ENCODE measurements at regions not wholly inside any gene's neighbourhood (a gene's known extent, or its start where the extent isn't known, plus 50 kb on each side); places are given as distances from the start of the nearest gene placed in this dataset.
A peak's percentile ranks its signal among the peaks of the same experiment; 100 is the strongest.

- no peak for DNase-seq (ENCODE audit: low spot score)
Observed at GRCh38 chr14:98370352-98370751, 901.6 kb downstream of the BCL11B start.

DNA sequence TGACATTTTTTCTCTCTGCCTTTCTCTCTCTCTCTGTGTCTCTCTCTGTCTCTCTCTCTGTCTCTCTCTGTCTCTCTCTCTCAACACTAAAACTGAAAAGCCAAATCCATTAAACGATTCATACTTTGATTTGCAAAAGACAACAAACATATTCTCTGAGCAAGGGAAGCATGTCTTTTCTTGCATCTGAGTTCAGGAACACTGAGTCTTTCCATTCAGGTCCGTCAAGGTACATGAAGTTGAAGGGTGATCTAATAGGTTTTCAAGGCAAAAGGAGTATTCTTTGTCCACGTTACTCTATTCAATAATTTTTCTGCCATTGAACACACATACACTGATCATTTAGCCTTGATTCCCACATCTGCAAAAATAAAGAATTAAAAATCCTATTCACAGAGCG lies 900.9 kb downstream of the BCL11B start:
- DNase-seq (ENCODE audit: low spot score) = no peak

DNA sequence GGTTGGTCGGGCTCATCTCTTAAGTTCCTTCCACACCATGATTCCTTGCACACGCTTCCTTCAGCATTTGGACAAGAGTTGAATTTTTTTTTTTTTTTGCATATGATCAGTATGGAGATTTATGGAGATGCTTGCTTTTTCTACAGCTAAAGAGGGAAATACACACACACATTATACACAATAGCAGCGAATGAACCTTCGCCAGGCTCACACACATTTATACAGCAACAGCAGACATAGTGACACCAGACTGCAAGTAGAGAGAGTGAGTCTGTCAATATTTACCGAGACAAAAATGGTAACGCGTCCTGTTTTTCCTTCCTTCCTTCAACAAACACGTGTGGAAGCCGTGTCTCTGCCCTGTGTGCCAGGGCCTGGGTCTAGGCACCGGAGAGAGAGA lies 897.9 kb downstream of the BCL11B start:
- no peak for DNase-seq (ENCODE audit: low spot score)

- DNase-seq (ENCODE audit: low spot score) = no peak
Observed at GRCh38 chr14:98375566-98375965, 896.4 kb downstream of the BCL11B start.

- DNase-seq (ENCODE audit: low spot score) = no peak
Observed at GRCh38 chr14:98379830-98380229, 892.2 kb downstream of the BCL11B start.

DNA sequence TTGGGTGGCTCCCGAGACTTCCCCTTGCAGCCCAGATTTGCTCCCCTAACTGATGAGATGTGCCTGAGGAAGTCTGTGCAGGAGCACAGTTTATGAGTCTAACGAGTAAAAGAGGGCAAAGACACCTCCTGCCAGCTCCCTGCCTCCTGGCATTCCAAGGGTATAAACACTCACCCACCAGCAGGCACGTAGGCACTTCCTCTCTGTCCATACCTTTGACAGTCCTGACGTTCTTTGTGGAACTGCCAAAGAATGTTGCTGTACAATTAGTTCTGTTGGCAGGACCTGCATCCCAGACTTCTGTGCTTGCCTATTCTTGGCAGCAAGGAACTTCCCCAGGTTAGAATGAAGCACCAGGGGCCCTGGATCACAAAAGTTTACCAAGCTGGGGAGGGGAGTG lies 889.3 kb downstream of the BCL11B start:
- DNase-seq (ENCODE audit: low spot score) = no peak

- DNase-seq (ENCODE audit: low spot score) = no peak
Observed at GRCh38 chr14:98385851-98386250, 886.1 kb downstream of the BCL11B start.

GRCh38 chr14:98391061-98391460 lies 880.9 kb downstream of the BCL11B start:
- DNase-seq (ENCODE audit: low spot score) = no peak

DNA sequence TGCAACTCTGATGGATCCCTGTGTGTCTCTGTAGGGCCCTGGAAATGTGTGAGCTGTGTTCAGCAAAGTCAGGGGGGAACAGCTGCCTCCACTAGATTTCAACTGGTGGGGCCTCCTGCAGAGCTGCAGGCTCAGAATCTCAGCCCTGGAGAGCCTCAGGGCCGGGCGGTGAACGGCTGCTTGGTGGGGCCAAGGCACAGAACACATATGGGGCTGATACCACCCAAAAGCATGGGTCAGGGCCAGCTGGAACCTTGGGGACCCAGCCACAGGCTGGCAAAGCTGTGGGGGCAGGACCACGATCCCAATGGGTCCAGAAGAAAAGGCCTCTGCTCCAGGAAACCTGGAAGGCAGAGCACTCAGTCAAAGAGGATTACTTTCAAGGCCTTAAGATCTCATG lies 878.5 kb downstream of the BCL11B start:
- DNase-seq (ENCODE audit: low spot score) = no peak

GRCh38 chr14:98404811-98405210 lies 867.2 kb downstream of the BCL11B start:
- DNase-seq (ENCODE audit: low spot score) = no peak

DNA sequence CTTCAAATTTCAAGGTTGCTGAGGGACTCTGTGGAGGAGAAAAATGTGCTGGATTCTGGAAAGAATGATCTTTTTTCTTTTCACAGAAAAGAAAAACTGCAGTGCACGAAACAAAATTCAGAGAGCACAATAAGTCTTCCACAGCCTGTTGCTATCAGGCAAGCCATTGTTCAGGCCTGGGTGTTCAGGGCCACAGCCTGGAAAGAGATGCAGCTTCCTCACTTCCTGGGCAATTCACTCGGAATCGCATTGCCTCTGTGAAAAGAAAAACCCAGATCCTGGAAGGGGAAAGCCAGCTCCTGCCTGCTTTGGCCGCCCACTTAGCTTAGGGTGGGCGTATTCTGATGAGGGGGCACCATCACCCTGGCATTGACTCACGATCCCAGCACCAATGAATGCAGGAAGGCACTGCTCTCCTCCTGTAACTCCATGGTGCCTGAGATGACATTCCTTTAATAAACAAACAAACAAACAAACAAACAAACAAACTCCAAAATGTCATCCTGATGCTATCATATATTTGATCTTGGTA lies 863.9 kb downstream of the BCL11B start:
- no peak for DNase-seq (ENCODE audit: low spot score)

DNA sequence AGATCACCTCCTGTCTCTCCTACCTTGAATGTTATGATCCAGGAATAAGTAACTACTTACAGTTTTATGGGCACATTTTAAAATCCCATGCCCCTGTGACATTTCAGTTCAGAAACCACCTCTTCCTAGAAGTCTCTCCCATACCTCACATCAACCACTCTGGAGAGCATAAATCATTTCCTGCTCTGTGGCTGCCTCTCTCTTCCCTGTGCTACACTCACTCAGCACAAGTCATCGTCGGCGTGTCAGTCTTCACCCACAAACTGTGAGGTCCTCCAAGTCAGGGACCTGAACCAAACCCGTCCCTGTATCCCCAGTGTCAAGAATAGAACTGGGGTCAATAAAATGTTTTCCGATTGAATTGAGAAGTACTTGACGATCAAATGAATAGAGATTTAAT lies 863.3 kb downstream of the BCL11B start:
- DNase-seq (ENCODE audit: low spot score) = no peak

DNA sequence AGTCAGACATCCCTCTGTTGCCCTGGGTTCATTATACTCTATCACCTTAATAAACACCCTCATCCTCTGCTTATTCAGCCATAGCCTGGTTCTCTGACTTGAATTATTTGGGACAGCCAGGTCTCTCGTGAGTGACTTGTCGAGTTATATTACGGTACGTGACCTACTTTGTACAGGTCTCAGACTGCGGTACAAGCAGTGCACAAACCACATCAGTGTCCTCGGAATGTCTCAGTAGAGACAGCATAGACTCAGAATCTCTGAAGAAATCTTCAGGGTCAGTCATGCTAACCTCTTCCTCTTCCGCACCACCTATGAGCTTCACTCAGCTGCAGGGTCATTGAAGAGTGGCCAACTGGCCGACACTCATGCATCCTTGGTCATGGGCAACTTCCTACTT lies 860.8 kb downstream of the BCL11B start:
- DNase-seq (ENCODE audit: low spot score) = no peak

GRCh38 chr14:98412431-98412830 lies 859.6 kb downstream of the BCL11B start:
- DNase-seq (ENCODE audit: low spot score) = no peak

DNA sequence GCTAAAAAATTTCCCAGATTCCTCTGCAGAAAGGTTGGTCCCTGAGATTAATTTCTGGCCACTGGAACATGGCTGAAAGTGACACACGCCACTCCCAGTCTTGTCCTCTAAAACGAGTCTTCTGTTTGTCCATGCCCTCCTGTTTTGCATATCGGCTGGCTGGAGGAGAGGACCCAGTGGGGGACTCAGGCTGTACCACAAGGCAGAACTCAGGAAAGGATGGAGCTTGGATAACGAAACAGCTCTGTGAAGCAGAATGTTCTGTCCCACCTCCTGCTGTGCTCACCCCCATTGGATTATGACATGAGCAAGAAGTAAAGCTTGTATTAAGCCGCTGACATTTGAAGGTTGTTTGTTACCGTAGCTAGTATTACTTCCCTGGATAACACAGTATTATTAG lies 856.2 kb downstream of the BCL11B start:
- no peak for DNase-seq (ENCODE audit: low spot score)

- DNase-seq (ENCODE audit: low spot score) = no peak
Observed at GRCh38 chr14:98417001-98417400, 855.0 kb downstream of the BCL11B start.

DNA sequence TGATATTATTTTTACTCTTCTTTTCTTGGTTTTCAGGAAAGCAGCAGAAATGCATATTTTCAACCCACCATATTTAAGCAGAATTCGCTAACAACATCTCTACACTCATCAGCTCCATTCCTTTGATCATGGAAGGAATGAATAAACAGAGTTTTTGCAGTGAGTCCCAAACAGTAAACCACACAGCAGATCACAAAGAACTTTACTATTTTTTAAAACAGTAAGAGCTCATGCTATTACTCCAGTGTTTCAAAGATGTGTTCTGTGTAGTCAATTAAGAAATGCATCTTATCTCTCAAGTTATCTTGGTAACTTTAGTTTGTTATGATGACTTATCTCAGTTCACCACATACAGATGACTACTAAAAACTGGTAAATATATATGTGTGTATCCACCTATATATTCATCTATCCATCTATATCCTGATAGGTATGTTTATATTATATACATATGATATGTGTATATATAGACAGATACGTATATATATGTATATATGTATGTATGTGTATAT lies 843.5 kb downstream of the BCL11B start:
- DNase-seq (ENCODE audit: low spot score) = no peak

- DNase-seq (ENCODE audit: low spot score) = no peak
Observed at GRCh38 chr14:98433436-98433835, 838.6 kb downstream of the BCL11B start.

- DNase-seq (ENCODE audit: low spot score) = no peak
Observed at GRCh38 chr14:98437113-98437512, 834.9 kb downstream of the BCL11B start.

DNA sequence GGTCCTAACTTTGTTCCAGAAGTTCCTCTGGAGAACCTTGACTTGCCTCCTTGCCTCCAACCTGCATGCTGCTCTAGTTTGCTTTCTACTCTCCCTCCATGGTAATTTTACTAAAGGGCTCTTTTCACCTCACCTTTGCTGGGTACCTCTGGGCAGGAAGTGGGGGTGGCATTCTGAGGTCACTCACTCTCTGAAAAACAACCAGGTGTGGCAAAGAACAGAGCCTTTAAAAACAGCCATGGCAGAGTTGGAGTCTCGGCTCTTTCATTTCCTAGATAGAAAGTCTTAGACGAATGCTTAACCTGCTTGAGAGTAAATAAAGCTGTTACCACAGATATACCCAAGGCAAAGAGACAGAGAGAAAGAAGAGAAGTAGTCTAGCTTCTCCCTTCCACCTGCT lies 827.9 kb downstream of the BCL11B start:
- DNase-seq (ENCODE audit: low spot score) = peak; percentile 46

DNA sequence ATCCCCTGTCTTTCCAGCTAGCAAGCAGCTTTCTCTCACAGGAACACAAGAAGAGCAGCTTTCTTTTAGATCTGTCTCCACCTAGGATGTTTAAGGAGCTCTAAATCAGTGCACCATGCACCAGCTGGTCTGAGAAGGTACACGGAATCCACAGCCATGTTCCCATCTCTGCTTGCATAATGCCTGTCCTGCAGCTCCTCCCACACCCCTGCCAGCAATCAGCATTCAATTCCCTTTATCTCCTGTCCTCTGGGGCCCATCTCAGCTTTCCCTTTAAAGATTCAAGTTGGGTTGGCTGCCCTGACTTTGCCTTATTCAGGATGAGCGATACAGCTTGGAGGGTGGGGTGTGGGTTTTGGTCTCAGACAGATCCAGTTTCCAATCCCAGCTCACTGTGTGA lies 826.3 kb downstream of the BCL11B start:
- no peak for DNase-seq (ENCODE audit: low spot score)

DNA sequence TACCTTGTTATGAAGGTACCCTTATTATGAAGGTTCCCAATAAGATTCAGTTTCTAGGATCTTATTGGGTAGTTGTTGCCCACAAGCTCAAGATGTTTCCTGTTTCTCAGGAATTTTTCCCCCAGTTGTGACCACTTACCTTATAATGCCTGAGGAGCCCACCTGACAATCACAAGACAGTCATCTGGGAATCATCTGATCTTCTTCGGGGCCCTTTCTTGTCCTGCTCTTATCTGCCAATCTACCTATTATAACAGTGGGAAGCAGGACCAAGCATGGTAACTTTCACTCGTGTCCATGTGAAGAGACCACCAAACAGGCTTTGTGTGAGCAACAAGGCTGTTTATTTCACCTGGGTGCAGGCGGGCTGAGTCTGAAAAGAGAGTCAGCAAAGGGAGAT lies 825.5 kb downstream of the BCL11B start:
- DNase-seq (ENCODE audit: low spot score) = no peak

DNA sequence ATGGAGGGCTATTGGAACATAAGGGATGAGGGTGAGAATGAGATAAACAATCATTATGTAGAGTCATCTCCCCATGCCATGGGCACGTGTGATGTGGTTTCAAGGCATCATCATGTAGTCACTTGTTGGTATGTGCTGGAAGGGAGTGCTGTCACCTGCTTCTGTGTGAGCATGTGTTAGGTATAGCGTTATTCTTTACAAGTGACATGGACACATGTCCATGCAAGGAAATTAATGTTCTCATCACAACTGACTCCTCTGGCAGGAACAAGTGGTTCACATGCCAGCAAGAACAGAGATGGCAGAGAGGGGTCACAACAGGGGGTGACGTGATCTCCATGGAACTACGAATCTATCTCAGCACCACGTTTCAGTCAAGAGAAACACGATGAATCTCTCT lies 815.8 kb downstream of the BCL11B start:
- DNase-seq (ENCODE audit: low spot score) = no peak

DNA sequence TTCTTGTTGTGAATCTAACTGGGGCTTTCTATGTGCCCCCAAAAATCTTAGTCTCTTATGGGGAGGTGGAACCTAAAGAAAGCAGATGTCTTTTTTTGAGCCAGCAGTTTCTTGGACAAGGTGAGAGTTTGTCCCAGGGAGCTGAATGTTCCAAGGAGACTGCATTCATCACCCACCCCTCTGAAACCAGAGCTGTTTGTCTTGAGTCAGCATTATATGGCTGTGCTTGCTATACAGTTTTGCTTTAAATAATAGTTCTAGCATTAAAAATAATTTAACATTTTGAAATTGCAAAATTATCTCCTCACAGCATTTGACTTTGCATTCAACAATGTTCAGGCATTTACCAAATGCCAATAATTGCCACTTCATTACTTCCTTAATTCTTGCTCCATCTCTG lies 813.3 kb downstream of the BCL11B start:
- DNase-seq (ENCODE audit: low spot score) = no peak

DNA sequence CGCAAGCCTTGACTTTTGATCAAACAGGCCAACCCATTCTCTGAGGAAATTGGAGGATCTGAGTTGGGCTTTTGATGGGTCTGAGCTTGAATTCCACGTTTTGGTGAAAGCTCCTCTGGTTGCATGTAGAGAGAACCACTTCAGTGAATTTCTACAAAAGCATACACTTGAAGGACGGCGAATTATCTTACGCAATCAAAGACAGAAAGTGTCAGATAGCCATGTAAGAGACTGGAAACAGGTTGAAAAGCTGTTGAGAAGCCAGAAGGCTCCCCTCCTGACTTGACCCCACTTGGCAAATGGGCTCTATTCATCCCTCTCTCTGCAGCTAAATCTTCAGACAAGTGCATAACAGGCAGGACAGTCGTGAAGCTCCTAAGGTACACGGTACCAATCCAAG lies 809.1 kb downstream of the BCL11B start:
- DNase-seq (ENCODE audit: low spot score) = no peak

Data from CD4-positive, alpha-beta T cell treated with Interleukin-15 for 4 hours (primary cell).